Thyroid gland (tissue), 4 donors: ENCODE measurements at regions not wholly inside any gene's neighbourhood (a gene's known extent, or its start where the extent isn't known, plus 50 kb on each side); places are given as distances from the start of the nearest gene placed in this dataset.

Experiments
- POLR2A ChIP-seq, 2 donors: fragments of 450-650 bp; IDR thresholded peaks; one replicate each; pipeline ENCODE4 v1.6.1; 2017; ENCODE audit warnings: antibody characterized with exemption in 2 of 2, mild to moderate bottlenecking in 2 of 2, moderate library complexity in 1 of 2
- TF ChIP-seq, protein P1 (sequence below), 6 experiments: fragments of 200-600 bp in 3 of 6; fragments of 450-650 bp in 3 of 6; sonication (generic) in 3 of 6; IDR thresholded peaks; one replicate each; pipeline ENCODE4 v1.5.1; 2016 to 2019; ENCODE audit warnings: antibody characterized with exemption in 6 of 6, mild to moderate bottlenecking in 2 of 6, inconsistent platforms in 1 of 6, moderate library complexity in 1 of 6

DNA sequence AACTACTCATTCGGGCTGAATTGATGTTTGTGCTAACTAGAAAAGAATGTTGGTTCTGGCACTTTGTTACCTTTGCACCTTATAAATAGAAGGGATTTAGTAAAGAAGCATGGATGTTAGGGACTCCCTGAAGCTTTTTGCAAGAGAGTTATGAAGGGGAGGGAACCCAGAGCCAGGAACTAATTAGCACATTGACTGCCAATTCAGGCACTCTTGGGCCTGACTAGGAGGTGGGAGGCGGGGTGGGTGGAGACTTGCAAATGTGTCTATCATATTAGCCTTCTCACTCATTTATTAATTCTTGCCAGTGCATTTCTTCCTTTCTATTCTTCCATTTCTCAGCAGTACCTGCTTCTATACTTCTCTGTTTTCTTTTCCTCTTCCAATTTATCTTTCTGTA, 1022.4 kb downstream of the TMEM182 start:
- TF ChIP-seq, protein P1, sequence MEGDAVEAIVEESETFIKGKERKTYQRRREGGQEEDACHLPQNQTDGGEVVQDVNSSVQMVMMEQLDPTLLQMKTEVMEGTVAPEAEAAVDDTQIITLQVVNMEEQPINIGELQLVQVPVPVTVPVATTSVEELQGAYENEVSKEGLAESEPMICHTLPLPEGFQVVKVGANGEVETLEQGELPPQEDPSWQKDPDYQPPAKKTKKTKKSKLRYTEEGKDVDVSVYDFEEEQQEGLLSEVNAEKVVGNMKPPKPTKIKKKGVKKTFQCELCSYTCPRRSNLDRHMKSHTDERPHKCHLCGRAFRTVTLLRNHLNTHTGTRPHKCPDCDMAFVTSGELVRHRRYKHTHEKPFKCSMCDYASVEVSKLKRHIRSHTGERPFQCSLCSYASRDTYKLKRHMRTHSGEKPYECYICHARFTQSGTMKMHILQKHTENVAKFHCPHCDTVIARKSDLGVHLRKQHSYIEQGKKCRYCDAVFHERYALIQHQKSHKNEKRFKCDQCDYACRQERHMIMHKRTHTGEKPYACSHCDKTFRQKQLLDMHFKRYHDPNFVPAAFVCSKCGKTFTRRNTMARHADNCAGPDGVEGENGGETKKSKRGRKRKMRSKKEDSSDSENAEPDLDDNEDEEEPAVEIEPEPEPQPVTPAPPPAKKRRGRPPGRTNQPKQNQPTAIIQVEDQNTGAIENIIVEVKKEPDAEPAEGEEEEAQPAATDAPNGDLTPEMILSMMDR (IDR thresholded peaks at IDR 0.05), result no peak
- TF ChIP-seq POLR2A (IDR thresholded peaks at IDR 0.05), result no peak
